H1 (cell line): ENCODE measurements at regions not wholly inside any gene's neighbourhood (a gene's known extent, or its start where the extent isn't known, plus 50 kb on each side); places are given as distances from the start of the nearest gene placed in this dataset.

Experiments used
- CTCF ChIA-PET: fragments of 300-600 bp; sonication (Branson Sonifier 250); formaldehyde crosslinking; loops from one replicate; lab custom pipeline; 2021; ENCODE audit not compliant: partially characterized antibody; lab: Charles Lee
- POLR2A ChIA-PET: fragments of 300-600 bp; sonication (Branson Sonifier 250); formaldehyde crosslinking; loops from one replicate; lab custom pipeline; 2021; ENCODE audit warnings: inconsistent platforms; ENCODE audit not compliant: partially characterized antibody; lab: Charles Lee
- DNase-seq, 2 experiments: peaks; one replicate each; pipeline versions ENCODE4 v3.0.0 to v3.0.0-alpha.2; 2010 to 2022; ENCODE audit warnings: low spot score in 2 of 2, low read depth in 1 of 2, mixed read lengths in 1 of 2
- FAIRE-seq: peaks from 2 replicates; lab custom pipeline; 2011; peaks lifted over from hg19 to GRCh38; lab: Jason Lieb, UNC
- H2AFZ ChIP-seq: 2 replicates; pipeline ENCODE4 v1.8.1; 2012; ENCODE audit warnings: low read length, inconsistent platforms
- H2AK5ac ChIP-seq: 2 replicates; pipeline ENCODE4 v1.6.1; 2013; ENCODE audit warnings: low read depth, low read length
- H2BK120ac ChIP-seq: replicated peaks from 2 replicates; pipeline ENCODE3; 2013; ENCODE audit warnings: low read depth, low read length, inconsistent platforms
- H2BK12ac ChIP-seq: 2 replicates; pipeline ENCODE4 v1.6.1; 2013; ENCODE audit warnings: low read depth, low read length
- H2BK15ac ChIP-seq: 2 replicates; pipeline ENCODE4 v1.6.1; 2013; ENCODE audit warnings: low read length
- H2BK20ac ChIP-seq: 2 replicates; pipeline ENCODE4 v1.6.1; 2013; ENCODE audit warnings: low read length
- H2BK5ac ChIP-seq: 2 replicates; pipeline ENCODE4 v1.6.1; 2013; ENCODE audit warnings: low read depth, low read length
- H3K14ac ChIP-seq: 2 replicates; pipeline ENCODE4 v1.6.1; 2013; ENCODE audit warnings: inconsistent platforms; ENCODE audit not compliant: insufficient read length
- H3K18ac ChIP-seq: 2 replicates; pipeline ENCODE4 v1.6.1; 2013; ENCODE audit warnings: low read length; ENCODE audit errors: extremely low read depth
- H3K23ac ChIP-seq: 2 replicates; pipeline ENCODE4 v1.6.1; 2013; ENCODE audit warnings: inconsistent platforms; ENCODE audit not compliant: insufficient read length
- H3K23me2 ChIP-seq: 2 replicates; pipeline ENCODE4 v1.6.1; 2013; ENCODE audit warnings: low read depth, low read length
- H3K27ac ChIP-seq: 2 replicates; pipeline ENCODE4 v1.6.1; 2011; ENCODE audit warnings: low read depth, low read length, inconsistent platforms
- H3K27me3 ChIP-seq, 4 experiments: replicated peaks in 1 of 4; 1 replicate in 1 of 4; 2 replicates in 3 of 4; pipeline versions ENCODE4 v1.6.1 to v1.8.1; 2011 to 2013; ENCODE audit warnings: low read length in 3 of 4, mild to moderate bottlenecking in 3 of 4, inconsistent platforms in 2 of 4, mixed read lengths in 2 of 4, moderate library complexity in 1 of 4; ENCODE audit not compliant: control insufficient read depth in 3 of 4, insufficient read depth in 3 of 4; ENCODE audit errors: extremely low read depth in 1 of 4
- H3K36me3 ChIP-seq, 4 experiments: 2 replicates each; pipeline versions ENCODE4 v1.6.1 to v1.8.1; 2011 to 2013; ENCODE audit warnings: mild to moderate bottlenecking in 4 of 4, low read length in 3 of 4, moderate library complexity in 2 of 4, control low read depth in 1 of 4, inconsistent platforms in 1 of 4; ENCODE audit not compliant: insufficient read depth in 4 of 4, control insufficient read depth in 2 of 4
- H3K4ac ChIP-seq: replicated peaks from 2 replicates; pipeline ENCODE3; 2013; ENCODE audit warnings: low read length, low read depth, mixed read lengths, inconsistent platforms; ENCODE audit not compliant: insufficient read length
- H3K4me1 ChIP-seq, 4 experiments: replicated peaks in 1 of 4; 1 replicate in 1 of 4; 2 replicates in 3 of 4; pipeline versions ENCODE4 v1.6.1 to v1.8.1; 2011 to 2013; ENCODE audit warnings: low read length in 3 of 4, inconsistent platforms in 2 of 4, mixed read lengths in 1 of 4; ENCODE audit not compliant: insufficient read depth in 4 of 4, control insufficient read depth in 3 of 4
- H3K4me2 ChIP-seq, 2 experiments: 2 replicates each; pipeline versions ENCODE4 v1.6.1 to v1.8.1; 2011 to 2013; ENCODE audit warnings: low read depth in 2 of 2, low read length in 2 of 2, control low read depth in 1 of 2, inconsistent platforms in 1 of 2, mild to moderate bottlenecking in 1 of 2; ENCODE audit not compliant: insufficient read depth in 1 of 2
- H3K4me3 ChIP-seq, 4 experiments: fragments of 200-600, 300-600 bp in 1 of 4; sonication (generic), shearing (Covaris generic), sonication (Bioruptor Twin) in 1 of 4; 2 replicates each; pipeline versions ENCODE4 v1.5.1 to v1.8.1; 2011 to 2016; ENCODE audit warnings: low read length in 4 of 4, low read depth in 3 of 4, control low read depth in 2 of 4, inconsistent platforms in 2 of 4, mild to moderate bottlenecking in 2 of 4, mixed read lengths in 1 of 4, moderate library complexity in 1 of 4; ENCODE audit not compliant: insufficient read depth in 2 of 4; ENCODE audit errors: extremely low read depth in 1 of 4
- H3K56ac ChIP-seq: replicated peaks from 2 replicates; pipeline ENCODE3; 2013; ENCODE audit warnings: low read depth, mild to moderate bottlenecking, mixed read lengths, low read length, inconsistent platforms; ENCODE audit not compliant: insufficient read length
- H3K79me1 ChIP-seq: 2 replicates; pipeline ENCODE4 v1.6.1; 2013; ENCODE audit warnings: low read depth, low read length, control low read depth
- H3K79me2 ChIP-seq, 2 experiments: 2 replicates each; pipeline versions ENCODE4 v1.6.1 to v1.8.1; 2012 to 2013; ENCODE audit warnings: low read length in 2 of 2, mild to moderate bottlenecking in 2 of 2, inconsistent platforms in 1 of 2; ENCODE audit not compliant: insufficient read depth in 2 of 2, control insufficient read depth in 1 of 2
- H3K9ac ChIP-seq, 4 experiments: replicated peaks in 1 of 4; 1 replicate in 1 of 4; 2 replicates in 3 of 4; pipeline versions ENCODE4 v1.6.1 to v1.8.1; 2011 to 2013; ENCODE audit warnings: low read depth in 3 of 4, low read length in 3 of 4, control low read depth in 2 of 4, mild to moderate bottlenecking in 2 of 4, moderate library complexity in 2 of 4, inconsistent platforms in 1 of 4; ENCODE audit errors: extremely low read depth in 1 of 4
- H3K9me3 ChIP-seq, 2 experiments: 2 replicates each; pipeline versions ENCODE4 v1.6.1 to v1.8.1; 2012 to 2013; ENCODE audit warnings: mild to moderate bottlenecking in 2 of 2, moderate library complexity in 2 of 2, control low read depth in 1 of 2, inconsistent platforms in 1 of 2, low read depth in 1 of 2, low read length in 1 of 2, mixed read lengths in 1 of 2; ENCODE audit not compliant: insufficient read depth in 2 of 2
- H4K20me1 ChIP-seq, 2 experiments: replicated peaks in 1 of 2; 2 replicates each; pipeline versions ENCODE3 to v1.8.1; 2011 to 2013; ENCODE audit warnings: inconsistent platforms in 2 of 2, low read length in 2 of 2, mild to moderate bottlenecking in 1 of 2; ENCODE audit not compliant: insufficient read depth in 2 of 2, control insufficient read depth in 1 of 2
- H4K5ac ChIP-seq: 2 replicates; pipeline ENCODE4 v1.6.1; 2013; ENCODE audit warnings: low read length, low read depth, mixed read lengths, inconsistent platforms; ENCODE audit not compliant: insufficient read length
- H4K8ac ChIP-seq: 2 replicates; pipeline ENCODE4 v1.8.0; 2013; ENCODE audit warnings: mild to moderate bottlenecking, moderate library complexity, low read length, inconsistent platforms; ENCODE audit not compliant: insufficient read depth; ENCODE audit errors: extremely low read depth
- H4K91ac ChIP-seq: replicated peaks from 2 replicates; pipeline ENCODE3; 2013; ENCODE audit warnings: low read length, mixed read lengths, inconsistent platforms; ENCODE audit not compliant: insufficient read length
- BCL11A ChIP-seq, 2 experiments: IDR thresholded peaks; one replicate each; pipeline ENCODE4 v1.6.1; 2011; ENCODE audit warnings: low read depth in 2 of 2, low read length in 2 of 2, mild to moderate bottlenecking in 2 of 2
- CBX5 ChIP-seq: fragments of 300-800, 300-1000 bp; sonication (generic); IDR thresholded peaks from 2 replicates; pipeline ENCODE4 v1.7.1; 2016; ENCODE audit warnings: antibody characterized with exemption, low read length, low read depth
- CHD1 ChIP-seq: IDR thresholded peaks from 2 replicates; pipeline ENCODE4 v1.6.1; 2012; ENCODE audit warnings: low read depth, low read length, improper control_type of control experiment
- CHD2 ChIP-seq: IDR thresholded peaks from 2 replicates; pipeline ENCODE4 v1.6.1; 2012; ENCODE audit warnings: low read length, improper control_type of control experiment
- GTF2F1 ChIP-seq: IDR thresholded peaks from 2 replicates; pipeline ENCODE4 v1.6.1; 2012; ENCODE audit warnings: low read depth, low read length, improper control_type of control experiment, borderline replicate concordance
- HDAC6 ChIP-seq: IDR thresholded peaks from one replicate; pipeline ENCODE4 v1.7.1; 2012; ENCODE audit warnings: low read depth, mild to moderate bottlenecking, inconsistent platforms, low read length, moderate library complexity
- JUN ChIP-seq: IDR thresholded peaks from 2 replicates; pipeline ENCODE4 v1.6.1; 2011; ENCODE audit warnings: low read depth, mild to moderate bottlenecking, improper control_type of control experiment, low read length
- MAFK ChIP-seq: IDR thresholded peaks from 2 replicates; pipeline ENCODE4 v1.6.1; 2012; ENCODE audit warnings: low read depth, mild to moderate bottlenecking, improper control_type of control experiment, low read length
- RBBP5 ChIP-seq: IDR thresholded peaks from 2 replicates; pipeline ENCODE4 v1.7.1; 2012; ENCODE audit warnings: low read depth, mild to moderate bottlenecking, inconsistent platforms, low read length, moderate library complexity, borderline replicate concordance
- RXRA ChIP-seq: IDR thresholded peaks from 2 replicates; pipeline ENCODE4 v1.6.1; 2011; ENCODE audit warnings: low read depth, mild to moderate bottlenecking, low read length, moderate library complexity; ENCODE audit not compliant: insufficient read depth
- SAP30 ChIP-seq: fragments of 300-600 bp; sonication (generic); IDR thresholded peaks from 2 replicates; pipeline ENCODE4 v1.7.1; 2012; ENCODE audit warnings: low read length, moderate library complexity, mild to moderate bottlenecking, inconsistent platforms; ENCODE audit not compliant: insufficient read depth, insufficient replicate concordance
- TBP ChIP-seq: IDR thresholded peaks from 2 replicates; pipeline ENCODE4 v1.6.1; 2011; ENCODE audit warnings: low read depth, low read length, improper control_type of control experiment
- TEAD4 ChIP-seq: IDR thresholded peaks from 2 replicates; pipeline ENCODE4 v1.6.1; 2012; ENCODE audit warnings: low read depth, low read length, inconsistent platforms, mixed read lengths
- TF ChIP-seq, protein P1 (sequence below): IDR thresholded peaks from 2 replicates; pipeline ENCODE4 v1.6.1; 2012; ENCODE audit warnings: low read length, inconsistent platforms
- TF ChIP-seq, protein P2 (sequence below): IDR thresholded peaks from 2 replicates; pipeline ENCODE4 v1.6.1; 2012; ENCODE audit warnings: inconsistent platforms

DNA sequence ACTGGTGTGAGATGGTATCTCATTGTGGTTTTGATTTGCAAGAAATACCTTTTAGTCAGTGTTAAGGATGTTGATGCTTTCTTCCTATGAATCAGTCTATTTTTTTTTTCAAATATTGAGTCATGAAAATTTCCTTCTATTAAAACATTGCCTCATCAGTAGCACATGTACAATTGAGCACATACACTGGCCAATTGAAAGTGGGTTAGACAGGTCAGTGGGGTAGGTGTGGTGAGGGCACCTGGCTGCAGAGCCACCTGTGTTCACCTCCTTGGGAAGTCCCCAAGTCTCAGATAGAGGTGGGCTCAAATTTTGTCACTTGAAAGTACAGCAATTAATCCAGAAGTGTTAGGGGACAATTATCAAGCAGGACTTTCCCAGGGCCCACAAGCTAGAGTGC lies 243.7 kb downstream of the SPRY1 start:
- Histone ChIP-seq H4K91ac (no peak overlapping the region), H3K79me1 (no peaks in the 10 kb centered on the region), H3K9ac (no peak overlapping the region), H4K20me1 (no peaks in the 10 kb centered on the region), H3K4ac (no peak overlapping the region), H2BK120ac (no peak overlapping the region), H3K23ac (no peak overlapping the region), H4K8ac (no peak overlapping the region), H2AFZ (no peak overlapping the region), H2BK5ac (no peak overlapping the region), H4K5ac (no peak overlapping the region), H2AK5ac (no peak overlapping the region), H2BK20ac (no peak overlapping the region), H3K79me2 (no peaks in the 10 kb centered on the region), H3K4me3 (no peak overlapping the region), H3K27me3 (no peaks in the 10 kb centered on the region), H3K36me3 (no peaks in the 10 kb centered on the region), H3K18ac (no peak overlapping the region), H2BK15ac (no peak overlapping the region), H3K4me2 (no peak overlapping the region), H3K9me3 (no peaks in the 10 kb centered on the region), H3K23me2 (peaks cover 3% of the 10 kb centered on the region; the same call in 1 of the 2 replicates), H3K27ac (no peak overlapping the region), H3K56ac (no peak overlapping the region), H3K4me1 (0 out of 7 replicates have a peak, but pooled peaks cover 0 to 3% (median 0%) of the 10 kb centered on the region in 4 experiments), H2BK12ac (no peak overlapping the region), H3K14ac (no peak overlapping the region)
- ChIA-PET CTCF (no interaction called here), POLR2A (no interaction called here)
- DNase-seq (no peak), FAIRE-seq (no peak)
- TF ChIP-seq JUN, result no peak
- TF ChIP-seq RBBP5, result no peak
- TF ChIP-seq TEAD4, result no peak
- no peak for TF ChIP-seq CHD1
- no peak for TF ChIP-seq TBP
- TF ChIP-seq CBX5, result no peak
- TF ChIP-seq SAP30, result no peak
- TF ChIP-seq, protein P1, sequence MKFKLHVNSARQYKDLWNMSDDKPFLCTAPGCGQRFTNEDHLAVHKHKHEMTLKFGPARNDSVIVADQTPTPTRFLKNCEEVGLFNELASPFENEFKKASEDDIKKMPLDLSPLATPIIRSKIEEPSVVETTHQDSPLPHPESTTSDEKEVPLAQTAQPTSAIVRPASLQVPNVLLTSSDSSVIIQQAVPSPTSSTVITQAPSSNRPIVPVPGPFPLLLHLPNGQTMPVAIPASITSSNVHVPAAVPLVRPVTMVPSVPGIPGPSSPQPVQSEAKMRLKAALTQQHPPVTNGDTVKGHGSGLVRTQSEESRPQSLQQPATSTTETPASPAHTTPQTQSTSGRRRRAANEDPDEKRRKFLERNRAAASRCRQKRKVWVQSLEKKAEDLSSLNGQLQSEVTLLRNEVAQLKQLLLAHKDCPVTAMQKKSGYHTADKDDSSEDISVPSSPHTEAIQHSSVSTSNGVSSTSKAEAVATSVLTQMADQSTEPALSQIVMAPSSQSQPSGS, result no peak
- TF ChIP-seq HDAC6, result no peak
- no peak for TF ChIP-seq CHD2
- TF ChIP-seq, protein P2, sequence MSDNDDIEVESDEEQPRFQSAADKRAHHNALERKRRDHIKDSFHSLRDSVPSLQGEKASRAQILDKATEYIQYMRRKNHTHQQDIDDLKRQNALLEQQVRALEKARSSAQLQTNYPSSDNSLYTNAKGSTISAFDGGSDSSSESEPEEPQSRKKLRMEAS, result no peak
- no peak for TF ChIP-seq GTF2F1
- TF ChIP-seq BCL11A (IDR thresholded peaks at IDR 0.05; ENCODE audit: low read depth in 2 of 2, low read length in 2 of 2), result no peak
- TF ChIP-seq MAFK, result no peak
- no peak for TF ChIP-seq RXRA
